Iris pigment epithelial cell (primary cell): ENCODE measurements at regions not wholly inside any gene's neighbourhood (a gene's known extent, or its start where the extent isn't known, plus 50 kb on each side); places are given as distances from the start of the nearest gene placed in this dataset.

ENCODE experiments used
- DNase-seq: peaks from one replicate; pipeline ENCODE4 v3.0.0-alpha.2; 2011; ENCODE audit warnings: low read depth

DNA sequence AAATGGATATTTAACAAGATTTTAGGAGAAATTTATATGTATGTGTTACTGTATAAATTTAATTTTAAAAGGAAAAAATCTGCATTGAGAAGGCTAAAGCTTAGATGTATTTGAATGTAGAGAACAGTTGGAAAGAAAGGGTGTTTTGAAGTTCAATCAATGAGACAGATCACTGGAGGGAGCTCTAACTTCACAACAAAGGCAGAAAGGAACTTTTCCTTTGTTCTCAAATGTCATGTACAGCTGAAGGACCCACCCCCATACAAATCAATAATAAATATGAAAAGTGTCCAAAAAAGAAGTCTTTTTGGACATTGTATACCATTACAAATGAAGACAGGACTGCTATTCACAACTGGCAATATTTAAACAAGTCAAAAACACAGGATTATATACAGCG, 403.4 kb downstream of the DNAJB9 start:
- no peak for DNase-seq

DNA sequence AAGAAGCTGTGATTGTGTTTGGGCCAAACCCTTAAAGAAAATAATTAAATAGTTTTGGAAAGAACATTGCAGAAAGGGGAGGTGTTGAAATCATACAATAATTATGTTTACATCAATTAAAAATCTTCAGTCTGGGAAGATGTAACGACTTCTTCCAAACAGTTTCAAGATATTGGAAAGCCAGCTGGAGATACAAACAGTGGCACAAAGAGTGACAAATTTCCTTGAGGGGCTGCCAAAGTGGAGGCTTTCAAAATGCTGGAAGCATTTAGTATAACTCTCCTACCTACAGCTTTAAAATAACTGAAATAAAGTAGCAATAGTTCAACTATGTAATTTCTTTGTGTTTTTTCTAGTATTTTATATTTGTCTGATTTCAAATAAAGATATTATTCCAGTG, 405.0 kb downstream of the DNAJB9 start:
- DNase-seq: no peak

DNA sequence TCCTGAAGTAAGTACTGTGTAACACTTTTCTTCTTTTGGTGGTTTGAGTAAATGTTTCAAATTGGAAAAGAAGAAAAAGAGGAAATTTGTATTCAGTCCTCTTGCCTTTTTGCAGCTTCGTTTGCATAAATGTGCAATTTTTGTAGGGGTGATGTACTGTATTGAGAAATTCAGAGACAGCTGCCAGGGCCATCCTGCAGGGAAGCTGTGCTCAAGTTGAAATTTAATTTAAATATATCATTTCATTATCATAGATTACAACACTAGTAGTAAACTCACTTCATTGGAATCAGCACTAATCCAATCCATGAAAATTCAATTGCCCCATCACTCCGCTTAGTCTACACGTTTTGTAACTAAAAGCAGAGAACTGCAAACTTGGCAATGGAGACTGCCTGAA, 415.4 kb downstream of the DNAJB9 start:
- no peak for DNase-seq

DNA sequence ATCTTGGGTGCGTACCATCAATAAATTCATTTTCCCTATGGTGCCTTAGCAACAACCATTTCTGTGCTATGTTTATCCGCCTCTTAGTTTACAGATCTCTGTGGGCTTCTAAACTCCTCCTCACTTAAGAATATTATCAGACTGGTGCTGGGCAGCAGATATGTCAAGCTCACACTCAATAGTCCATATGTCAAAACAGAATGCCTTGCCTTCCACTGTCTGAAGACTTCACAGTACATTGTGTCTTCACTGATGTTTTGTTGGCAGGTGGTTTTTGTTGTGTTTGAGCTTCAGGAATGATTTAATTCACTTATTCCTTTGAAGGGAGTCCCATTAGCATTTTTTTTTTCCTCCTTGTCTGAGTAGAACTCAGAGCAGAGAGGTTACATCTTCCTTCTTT, 419.6 kb downstream of the DNAJB9 start:
- no peak for DNase-seq

- no peak for DNase-seq
Measured at GRCh38 chr7:108997480-108997879, 427.8 kb downstream of the DNAJB9 start.

- DNase-seq: peak; percentile 22
Measured at GRCh38 chr7:109003742-109004141, 434.1 kb downstream of the DNAJB9 start.

DNA sequence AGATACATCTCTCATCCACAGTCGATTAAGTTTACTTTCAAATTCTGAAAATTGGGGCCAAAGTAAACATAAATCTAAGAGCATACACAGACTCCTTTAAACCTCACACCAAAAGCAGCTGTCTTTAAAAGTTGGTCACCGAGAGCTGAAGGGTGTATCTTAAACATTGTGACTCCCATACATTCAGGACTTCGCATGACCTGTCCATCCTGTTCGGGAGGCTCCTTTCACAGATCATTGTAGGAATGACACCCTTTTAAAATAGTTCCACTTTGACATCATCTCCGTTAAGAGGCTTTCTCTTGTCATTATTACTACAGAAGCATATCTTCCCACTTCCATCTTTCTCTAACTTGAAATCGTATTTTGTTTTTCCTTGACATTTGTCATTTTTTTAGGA, 440.0 kb downstream of the DNAJB9 start:
- DNase-seq: no peak

GRCh38 chr7:109020251-109020650, 450.6 kb downstream of the DNAJB9 start:
- no peak for DNase-seq

GRCh38 chr7:109021390-109021789, 451.7 kb downstream of the DNAJB9 start:
- no peak for DNase-seq

- DNase-seq: no peak
Measured at GRCh38 chr7:109029866-109030265, 460.2 kb downstream of the DNAJB9 start.

DNA sequence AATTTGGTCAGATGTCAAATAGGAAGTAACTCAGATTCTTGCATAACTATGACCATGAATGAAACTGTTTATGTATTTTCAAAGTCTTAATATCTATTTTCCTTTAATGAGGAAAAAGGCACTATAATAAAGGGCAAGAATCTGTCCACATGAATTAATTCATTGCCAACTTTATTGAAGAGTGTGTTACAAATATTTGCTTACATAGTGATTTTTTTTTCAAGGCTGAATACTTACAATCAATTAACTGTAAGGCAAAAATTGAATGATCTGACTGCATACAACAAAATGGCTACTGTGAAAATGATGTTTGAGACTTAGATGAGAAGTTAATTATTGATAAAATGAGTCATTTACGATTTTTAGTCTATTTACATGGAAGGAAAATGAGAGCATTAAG, 475.0 kb downstream of the DNAJB9 start:
- no peak for DNase-seq

- DNase-seq: no peak
Measured at GRCh38 chr7:109049366-109049765, 479.7 kb downstream of the DNAJB9 start.

DNA sequence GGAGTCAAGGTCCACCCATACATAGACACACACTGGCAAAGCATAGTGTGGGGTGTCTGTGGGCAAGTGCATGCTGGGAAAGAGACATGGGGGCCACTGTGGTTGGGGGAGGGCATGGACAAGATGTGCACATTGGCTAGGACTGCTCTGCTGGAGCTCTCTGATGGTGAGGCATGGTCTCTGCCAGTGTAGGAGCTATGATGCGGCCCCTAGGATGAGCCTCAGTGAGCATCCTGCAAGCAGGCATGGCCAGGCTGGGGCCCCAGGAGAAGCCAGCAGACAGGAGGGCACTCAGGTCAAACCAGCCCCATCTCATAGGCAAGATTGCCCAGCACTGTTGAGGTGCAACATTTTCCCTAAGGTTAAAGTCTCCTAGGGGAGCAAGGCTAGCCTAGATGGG, 489.4 kb downstream of the DNAJB9 start:
- no peak for DNase-seq

- DNase-seq: no peak
Measured at GRCh38 chr7:109062798-109063197, 493.1 kb downstream of the DNAJB9 start.

DNA sequence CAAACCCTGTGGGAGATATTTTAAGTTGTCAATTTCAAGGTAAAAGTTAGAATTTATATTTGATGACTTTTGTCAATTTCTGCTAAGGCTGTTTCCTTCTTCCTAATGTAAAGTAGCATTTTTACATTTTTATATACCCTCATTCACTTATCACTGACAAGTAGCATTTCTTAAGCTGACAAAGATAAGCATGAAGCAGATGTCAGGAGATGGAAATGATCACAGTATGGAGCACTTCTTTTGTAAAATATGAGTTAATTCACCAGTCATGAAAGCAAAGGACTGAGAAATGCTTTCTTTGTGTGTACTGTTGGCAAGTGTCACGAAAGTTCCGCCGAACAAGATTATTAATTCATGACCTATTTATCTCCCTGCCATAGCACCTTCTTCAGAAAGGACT, 503.9 kb downstream of the DNAJB9 start:
- no peak for DNase-seq

GRCh38 chr7:109076396-109076972, 506.8 kb downstream of the DNAJB9 start:
- DNase-seq: no peak

DNA sequence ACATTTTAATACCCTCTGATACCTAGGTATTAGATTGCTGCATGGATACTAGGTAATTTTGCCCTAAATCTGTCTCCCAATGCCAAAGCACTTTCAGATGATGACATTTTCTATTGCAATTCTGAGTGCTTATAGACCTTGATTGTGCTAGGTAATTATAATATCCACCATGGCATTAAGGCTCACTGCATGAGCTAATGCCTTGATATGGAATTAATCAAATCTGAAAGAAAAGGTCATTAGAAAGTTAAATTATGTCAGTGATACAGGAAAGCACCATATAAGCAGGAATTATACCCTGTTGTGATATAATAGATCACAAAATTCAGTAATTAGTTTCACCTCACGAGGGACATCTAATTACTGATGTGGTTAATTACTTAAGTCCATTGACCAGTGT, 521.4 kb downstream of the DNAJB9 start:
- DNase-seq: no peak

DNA sequence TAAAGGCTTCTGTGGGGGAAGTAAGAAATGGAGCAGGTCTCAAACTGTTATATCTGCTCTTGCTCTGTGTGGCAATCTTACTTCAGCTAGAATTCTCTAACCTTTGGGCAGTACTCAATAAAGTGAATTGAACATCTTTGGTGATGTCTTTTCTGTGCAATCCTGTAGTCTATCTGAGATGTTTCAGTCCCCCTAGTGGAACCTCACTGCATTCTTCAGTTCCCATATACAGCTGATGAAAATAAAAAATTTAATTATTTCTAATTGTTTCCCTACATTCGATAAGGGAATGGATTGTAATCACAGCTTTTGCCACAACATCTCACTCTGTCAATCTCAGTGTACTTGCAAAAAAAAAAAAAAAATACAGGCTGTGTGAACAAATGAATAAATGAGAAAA, 522.6 kb downstream of the DNAJB9 start:
- no peak for DNase-seq

- no peak for DNase-seq
Measured at GRCh38 chr7:109101332-109101731, 531.7 kb downstream of the DNAJB9 start.

GRCh38 chr7:109109558-109109957, 539.9 kb downstream of the DNAJB9 start:
- DNase-seq: no peak

GRCh38 chr7:109111086-109111485, 541.4 kb downstream of the DNAJB9 start:
- no peak for DNase-seq

DNA sequence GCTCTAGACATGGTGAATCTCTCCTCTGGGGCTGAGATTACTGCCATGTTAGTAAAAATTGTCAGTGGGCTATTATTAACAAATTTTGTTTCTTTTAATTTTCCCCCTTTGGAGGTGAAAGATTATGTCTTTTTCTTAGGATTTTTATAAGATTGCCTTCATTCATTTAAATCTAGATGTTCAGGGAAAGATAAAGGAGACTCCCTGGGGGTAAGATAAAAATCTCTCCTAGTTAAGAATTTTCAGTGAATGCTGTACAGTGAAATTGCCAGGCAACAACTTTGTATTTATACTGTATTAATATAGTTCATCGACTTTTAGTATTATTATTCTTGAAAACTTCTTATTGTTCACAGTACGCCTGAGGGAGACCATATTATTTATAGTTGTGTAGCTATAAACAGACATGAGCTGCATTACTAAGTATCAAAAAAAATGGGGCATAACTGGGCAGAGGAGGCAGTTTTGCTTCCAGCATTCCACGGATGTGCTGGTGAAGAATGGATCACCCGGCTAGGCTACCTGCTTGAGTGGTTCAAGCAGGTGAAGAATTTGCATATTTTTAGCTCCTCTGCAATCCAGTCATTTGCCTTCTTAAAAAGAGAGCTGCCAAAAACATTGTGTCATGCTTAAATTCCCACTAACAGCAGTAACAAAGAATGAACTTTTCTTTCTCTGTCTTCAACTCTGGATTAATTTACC, 552.1 kb downstream of the DNAJB9 start:
- DNase-seq: no peak

- no peak for DNase-seq
Measured at GRCh38 chr7:109125001-109125400, 555.3 kb downstream of the DNAJB9 start.

DNA sequence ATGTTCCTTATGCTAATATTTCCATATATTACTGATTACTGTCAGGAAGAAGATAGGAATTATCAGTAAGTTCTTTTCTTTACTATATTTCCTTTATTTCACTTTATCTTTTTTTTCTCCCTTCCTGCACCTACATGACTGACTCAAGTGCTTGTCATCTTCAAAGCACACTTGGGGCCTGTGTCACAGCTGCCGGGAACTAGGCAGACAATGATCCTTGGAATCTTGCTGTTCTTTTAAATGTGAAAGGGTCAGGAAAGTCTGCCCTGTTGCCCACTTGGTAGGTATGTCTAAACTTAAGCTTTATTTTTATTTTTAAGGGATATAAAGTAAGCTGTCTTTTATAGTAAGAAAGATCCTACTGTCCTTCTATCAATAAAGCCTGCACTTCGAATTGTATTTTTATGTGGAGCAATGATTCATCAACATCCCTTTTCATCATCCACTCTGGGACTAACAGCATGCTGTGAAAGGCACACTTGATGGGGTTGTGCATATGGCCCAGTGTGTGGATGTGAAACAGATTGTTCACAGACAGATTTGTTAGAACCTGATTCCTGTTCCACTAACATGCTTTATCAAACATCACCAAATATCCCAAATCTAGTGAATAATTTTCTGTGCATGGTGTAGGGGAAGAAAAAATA, 556.9 kb downstream of the DNAJB9 start:
- no peak for DNase-seq
